B cell (primary cell): ENCODE measurements at regions not wholly inside any gene's neighbourhood (a gene's known extent, or its start where the extent isn't known, plus 50 kb on each side); places are given as distances from the start of the nearest gene placed in this dataset.

ENCODE experiments used
- ATAC-seq: fragments of 200-7000 bp; cut with Tn5 transposase; one replicate; pipeline ENCODE4 v1.10.0; 2021; ENCODE audit warnings: low read depth, mild to moderate bottlenecking, moderate number of reproducible peaks, moderate library complexity
- CTCF ChIA-PET: fragments of 350-600 bp; sonication (Branson Sonifier 250); formaldehyde crosslinking; loops from one replicate; lab custom pipeline; 2021; ENCODE audit warnings: antibody characterized with exemption, inconsistent platforms; lab: Charles Lee
- POLR2A ChIA-PET: fragments of 350-600 bp; sonication (Branson Sonifier 250); formaldehyde crosslinking; loops from one replicate; lab custom pipeline; 2021; ENCODE audit warnings: antibody characterized with exemption; lab: Charles Lee
- DNase-seq: peaks from one replicate; pipeline ENCODE4 v3.0.0; 2013
- H2AFZ ChIP-seq: 2 replicates; pipeline ENCODE4 v1.6.1; 2012; ENCODE audit warnings: mild to moderate bottlenecking, low read depth, low read length; ENCODE audit not compliant: insufficient read depth, poor library complexity, severe bottlenecking
- H3K27ac ChIP-seq, 2 donors: 1 replicate in 1 of 2; 2 replicates in 1 of 2; pipeline ENCODE4 v1.5.1; 2012 to 2013; ENCODE audit warnings: low read length in 2 of 2, mild to moderate bottlenecking in 2 of 2, moderate library complexity in 1 of 2
- H3K27me3 ChIP-seq, 4 experiments: fragments of 200-600 bp in 1 of 4; sonication (generic) in 1 of 4; replicated peaks in 1 of 4; 1 replicate in 2 of 4; 2 replicates in 2 of 4; pipeline versions ENCODE4 v1.6.1 to v1.7.0; 2013 to 2016; ENCODE audit warnings: low read length in 3 of 4, mild to moderate bottlenecking in 2 of 4, mixed read lengths in 1 of 4, moderate library complexity in 1 of 4; ENCODE audit not compliant: insufficient read depth in 4 of 4, control insufficient read depth in 3 of 4; ENCODE audit errors: control extremely low read depth in 1 of 4
- H3K36me3 ChIP-seq, 2 experiments: replicated peaks in 1 of 2; 1 replicate in 1 of 2; 2 replicates in 1 of 2; pipeline versions ENCODE4 v1.6.1 to v1.7.1; 2013; ENCODE audit warnings: low read length in 1 of 2; ENCODE audit not compliant: insufficient read depth in 2 of 2, control insufficient read depth in 1 of 2; ENCODE audit errors: control extremely low read depth in 1 of 2, extremely low read depth in 1 of 2
- H3K4me1 ChIP-seq, 2 donors: fragments of 200-600 bp in 1 of 2; sonication (generic) in 1 of 2; 1 replicate in 1 of 2; 2 replicates in 1 of 2; pipeline versions ENCODE4 v1.5.1 to v1.6.1; 2013 to 2017; ENCODE audit warnings: low read length in 2 of 2; ENCODE audit not compliant: control insufficient read depth in 2 of 2, insufficient read depth in 2 of 2
- H3K4me2 ChIP-seq: replicated peaks from 2 replicates; pipeline ENCODE3; 2012; ENCODE audit warnings: mild to moderate bottlenecking, low read depth, low read length; ENCODE audit not compliant: poor library complexity, severe bottlenecking
- H3K4me3 ChIP-seq, 5 experiments: fragments of 200-600 bp in 1 of 5; sonication (generic) in 1 of 5; 1 replicate in 3 of 5; 2 replicates in 2 of 5; pipeline versions ENCODE4 v1.5.1 to v1.7.0; 2011 to 2016; ENCODE audit warnings: low read length in 4 of 5, mild to moderate bottlenecking in 4 of 5, low read depth in 2 of 5, control low read depth in 1 of 5, moderate library complexity in 1 of 5; ENCODE audit not compliant: insufficient read depth in 1 of 5; ENCODE audit errors: control extremely low read depth in 1 of 5, extremely low read depth in 1 of 5
- H3K79me2 ChIP-seq: fragments of 200-600 bp; sonication (generic); one replicate; pipeline ENCODE4 v1.6.0; 2016; ENCODE audit warnings: low read length; ENCODE audit not compliant: control insufficient read depth, insufficient read depth
- H3K9ac ChIP-seq: fragments of 200-600 bp; sonication (generic); 2 replicates; pipeline ENCODE4 v1.6.1; 2017; ENCODE audit warnings: mild to moderate bottlenecking, low read length, moderate library complexity
- H3K9me3 ChIP-seq, 3 donors: one replicate each; pipeline versions ENCODE4 v1.6.1 to v1.7.1; 2013; ENCODE audit warnings: low read length in 2 of 3; ENCODE audit not compliant: control insufficient read depth in 2 of 3, insufficient read depth in 1 of 3; ENCODE audit errors: control extremely low read depth in 1 of 3
- H4K20me1 ChIP-seq: 2 replicates; pipeline ENCODE4 v1.6.0; 2012; ENCODE audit warnings: mild to moderate bottlenecking, low read length; ENCODE audit not compliant: insufficient read depth, control insufficient read depth, poor library complexity, severe bottlenecking
- H3K27ac Mint-ChIP-seq: one replicate; pipeline ENCODE4 v1.8.0; 2021; ENCODE audit warnings: mixed read lengths
- H3K27me3 Mint-ChIP-seq: one replicate; pipeline ENCODE4 v1.8.0; 2021; ENCODE audit warnings: mixed read lengths
- H3K4me1 Mint-ChIP-seq: one replicate; pipeline ENCODE4 v1.8.0; 2021; ENCODE audit warnings: mixed read lengths
- H3K4me3 Mint-ChIP-seq: one replicate; pipeline ENCODE4 v1.8.0; 2021; ENCODE audit warnings: mixed read lengths
- H3K9me3 Mint-ChIP-seq: one replicate; pipeline ENCODE4 v1.8.0; 2022; ENCODE audit warnings: mixed read lengths; ENCODE audit not compliant: insufficient read depth
- EZH2 ChIP-seq: IDR thresholded peaks from 2 replicates; pipeline ENCODE4 v1.6.1; 2012; ENCODE audit warnings: borderline replicate concordance, low read depth, mild to moderate bottlenecking, moderate library complexity, low read length; ENCODE audit not compliant: insufficient read depth, poor library complexity, severe bottlenecking
- WGBS: methylation state at CpG from one replicate; pipeline ENCODE4 v1.1.5; 2013; ENCODE audit warnings: missing lambda C conversion rate; ENCODE audit not compliant: insufficient coverage; 5-methylcytosine and 5-hydroxymethylcytosine counted together
- intact Hi-C: fragments of 100-400 bp; cut with micrococcal nuclease; formaldehyde crosslinking; loops from one replicate; pipeline ENCODE4 v1.10.0; 2022
- TF ChIP-seq, protein P1 (sequence below): fragments of 200-600 bp; IDR thresholded peaks from one replicate; pipeline ENCODE4 v1.8.0; 2022; ENCODE audit warnings: antibody characterized with exemption, mild to moderate bottlenecking

DNA sequence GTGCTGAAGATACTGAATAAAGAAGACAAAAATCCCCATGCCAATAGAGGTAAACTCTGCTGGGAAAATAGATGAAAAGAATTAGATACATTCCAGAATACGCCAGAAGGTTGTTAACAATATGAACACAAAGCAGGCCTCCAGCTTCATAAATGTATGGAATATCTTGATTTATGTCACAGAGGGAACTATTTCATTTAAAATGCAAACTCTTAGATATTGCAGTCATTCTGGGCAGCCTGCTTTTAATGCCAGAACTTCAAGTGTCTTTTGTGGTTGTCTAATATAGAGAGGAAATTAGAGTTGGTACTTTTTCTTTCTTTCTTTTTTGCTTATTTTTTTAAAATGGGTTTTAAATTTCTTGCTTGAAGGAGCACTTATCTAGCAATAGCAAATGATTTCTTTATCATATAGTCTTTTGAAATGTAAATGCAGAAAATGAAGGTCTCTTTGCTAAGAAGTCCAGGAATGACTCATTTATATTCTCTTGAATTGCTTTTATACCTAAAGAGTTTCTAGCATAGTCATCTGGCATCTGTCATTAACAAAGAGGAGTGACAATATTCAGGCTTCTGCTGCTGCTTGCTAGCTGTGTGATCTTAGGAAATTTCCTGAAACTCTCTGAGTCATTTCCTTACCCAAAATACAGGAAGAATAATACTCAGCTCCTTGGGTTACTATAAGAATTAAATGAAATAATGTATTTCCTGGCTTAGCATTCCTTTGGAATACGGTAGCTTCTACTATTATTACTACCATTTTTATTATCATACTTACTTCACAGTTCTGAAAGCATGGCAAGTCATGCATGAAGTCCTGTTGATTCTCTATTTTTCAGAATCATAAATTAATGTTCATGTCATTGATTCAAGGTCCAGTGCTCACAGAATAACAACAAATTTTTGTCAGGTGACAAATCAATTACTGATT lies 527.6 kb downstream of the DIPK2A start:
- ATAC-seq, result no peak

DNA sequence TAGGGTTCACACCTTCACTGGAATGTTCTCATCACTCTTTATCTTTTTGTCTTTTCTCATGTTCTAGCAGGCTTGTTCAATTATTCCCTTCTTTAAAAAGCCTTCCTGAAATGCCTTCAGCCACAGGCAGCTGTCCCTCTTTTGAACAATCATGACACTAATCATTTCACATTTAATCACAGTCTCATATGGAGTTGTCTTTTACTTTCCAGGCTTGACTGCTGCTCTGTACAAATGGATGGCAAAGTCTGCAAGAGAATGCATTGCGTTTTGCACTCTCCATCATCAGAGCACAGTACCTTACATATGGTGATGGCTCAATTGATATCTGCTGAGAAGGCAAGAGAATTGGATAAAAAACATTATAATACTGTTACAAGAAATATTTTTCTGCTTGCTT lies 529.8 kb downstream of the DIPK2A start:
- H3K79me2 ChIP-seq, result no peaks in the 10 kb centered on the region
- H3K4me2 ChIP-seq, result no peak overlapping the region
- TF ChIP-seq, protein P1, sequence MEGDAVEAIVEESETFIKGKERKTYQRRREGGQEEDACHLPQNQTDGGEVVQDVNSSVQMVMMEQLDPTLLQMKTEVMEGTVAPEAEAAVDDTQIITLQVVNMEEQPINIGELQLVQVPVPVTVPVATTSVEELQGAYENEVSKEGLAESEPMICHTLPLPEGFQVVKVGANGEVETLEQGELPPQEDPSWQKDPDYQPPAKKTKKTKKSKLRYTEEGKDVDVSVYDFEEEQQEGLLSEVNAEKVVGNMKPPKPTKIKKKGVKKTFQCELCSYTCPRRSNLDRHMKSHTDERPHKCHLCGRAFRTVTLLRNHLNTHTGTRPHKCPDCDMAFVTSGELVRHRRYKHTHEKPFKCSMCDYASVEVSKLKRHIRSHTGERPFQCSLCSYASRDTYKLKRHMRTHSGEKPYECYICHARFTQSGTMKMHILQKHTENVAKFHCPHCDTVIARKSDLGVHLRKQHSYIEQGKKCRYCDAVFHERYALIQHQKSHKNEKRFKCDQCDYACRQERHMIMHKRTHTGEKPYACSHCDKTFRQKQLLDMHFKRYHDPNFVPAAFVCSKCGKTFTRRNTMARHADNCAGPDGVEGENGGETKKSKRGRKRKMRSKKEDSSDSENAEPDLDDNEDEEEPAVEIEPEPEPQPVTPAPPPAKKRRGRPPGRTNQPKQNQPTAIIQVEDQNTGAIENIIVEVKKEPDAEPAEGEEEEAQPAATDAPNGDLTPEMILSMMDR, result no peak
- no peak for TF ChIP-seq EZH2
- H3K9ac ChIP-seq, result no peak overlapping the region
- H4K20me1 ChIP-seq, result no peaks in the 10 kb centered on the region
- no peak for ATAC-seq
- no peaks in the 10 kb centered on the region for H3K27me3 ChIP-seq
- H3K36me3 ChIP-seq, result no peaks in the 10 kb centered on the region
- H3K27ac ChIP-seq, result no peak overlapping the region
- no peaks in the 10 kb centered on the region for H3K4me1 ChIP-seq
- POLR2A ChIA-PET, result no interaction called here
- H3K9me3 Mint-ChIP-seq, result no peaks in the 10 kb centered on the region
- intact Hi-C loops, result no loop called here
- DNase-seq, result no peak
- H3K27me3 Mint-ChIP-seq, result no peaks in the 10 kb centered on the region
- no peaks in the 10 kb centered on the region for H3K4me1 Mint-ChIP-seq
- H3K4me3 ChIP-seq, result no peak overlapping the region
- H3K4me3 Mint-ChIP-seq, result no peak overlapping the region
- H2AFZ ChIP-seq, result no peak overlapping the region
- no CpG with 5 or more reads among the region's 1 CpG for WGBS
- CTCF ChIA-PET, result no interaction called here
- H3K9me3 ChIP-seq, result no peaks in the 10 kb centered on the region
- no peak overlapping the region for H3K27ac Mint-ChIP-seq

More for the DNA sequence above, 527.6 kb downstream of the DIPK2A start:
- TF ChIP-seq, protein P1, result no peak
- TF ChIP-seq EZH2, result no peak
- Histone ChIP-seq H3K9me3 (no peaks in the 10 kb centered on the region), H3K4me2 (no peak overlapping the region), H3K4me1 (no peaks in the 10 kb centered on the region), H2AFZ (no peak overlapping the region), H3K79me2 (no peaks in the 10 kb centered on the region), H4K20me1 (no peaks in the 10 kb centered on the region), H3K4me3 (no peak overlapping the region), H3K27me3 (no peaks in the 10 kb centered on the region), H3K36me3 (no peaks in the 10 kb centered on the region), H3K9ac (no peak overlapping the region), H3K27ac (no peak overlapping the region)
- Mint-ChIP-seq H3K4me3 (no peak overlapping the region), H3K4me1 (no peaks in the 10 kb centered on the region), H3K9me3 (no peaks in the 10 kb centered on the region), H3K27ac (no peak overlapping the region), H3K27me3 (no peaks in the 10 kb centered on the region)
- ChIA-PET CTCF (no interaction called here), POLR2A (no interaction called here)
- WGBS, result no CpG with 5 or more reads among the region's 2 CpGs
- intact Hi-C loops, result no loop called here
- no peak for DNase-seq
